CD4-positive, alpha-beta T cell (primary cell): ENCODE measurements at regions not wholly inside any gene's neighbourhood (a gene's known extent, or its start where the extent isn't known, plus 50 kb on each side); places are given as distances from the start of the nearest gene placed in this dataset.

Experiments used
- ATAC-seq: fragments of 200-7000 bp; cut with Tn5 transposase; one replicate; pipeline ENCODE4 v1.10.0; 2022; ENCODE audit warnings: mild to moderate bottlenecking; ENCODE audit not compliant: poor library complexity
- CTCF ChIA-PET: fragments of 350-600 bp; sonication (Branson Sonifier 250); formaldehyde crosslinking; loops from one replicate; lab custom pipeline; 2021; ENCODE audit warnings: antibody characterized with exemption, inconsistent platforms; lab: Charles Lee
- POLR2A ChIA-PET: fragments of 350-600 bp; sonication (Branson Sonifier 250); formaldehyde crosslinking; loops from one replicate; lab custom pipeline; 2021; ENCODE audit warnings: antibody characterized with exemption, inconsistent platforms; lab: Charles Lee
- DNase-seq, 14 experiments: peaks; one replicate each; pipeline ENCODE4 v3.0.0-alpha.2; 2013 to 2020; ENCODE audit warnings: mixed read lengths in 2 of 14
- H3K27ac ChIP-seq, 2 donors: one replicate each; pipeline versions ENCODE4 v1.5.1 to v1.7.0; 2013; ENCODE audit warnings: low read length in 2 of 2, low read depth in 1 of 2, mild to moderate bottlenecking in 1 of 2
- H3K27me3 ChIP-seq, 2 experiments: 1 replicate in 1 of 2; 2 replicates in 1 of 2; pipeline versions ENCODE4 v1.6.1 to v1.7.0; 2013; ENCODE audit warnings: low read length in 2 of 2, control low read depth in 1 of 2, mild to moderate bottlenecking in 1 of 2, moderate library complexity in 1 of 2; ENCODE audit not compliant: insufficient read depth in 2 of 2, control insufficient read depth in 1 of 2
- H3K36me3 ChIP-seq: one replicate; pipeline ENCODE4 v1.6.1; 2013; ENCODE audit warnings: low read length, control low read depth; ENCODE audit not compliant: insufficient read depth
- H3K4me1 ChIP-seq: one replicate; pipeline ENCODE4 v1.6.1; 2013; ENCODE audit warnings: low read length, control low read depth; ENCODE audit not compliant: insufficient read depth
- H3K4me3 ChIP-seq: one replicate; pipeline ENCODE4 v1.5.1; 2013; ENCODE audit warnings: mild to moderate bottlenecking, low read length, moderate library complexity
- H3K9me3 ChIP-seq, 2 experiments: 1 replicate in 1 of 2; 2 replicates in 1 of 2; pipeline versions ENCODE4 v1.6.1 to v1.7.0; 2013; ENCODE audit warnings: low read length in 2 of 2, mild to moderate bottlenecking in 2 of 2, control low read depth in 1 of 2, moderate library complexity in 1 of 2; ENCODE audit not compliant: control insufficient read depth in 1 of 2, insufficient read depth in 1 of 2
- H3K27ac Mint-ChIP-seq: one replicate; pipeline ENCODE4 v1.8.0; 2020; ENCODE audit warnings: mixed read lengths
- H3K27me3 Mint-ChIP-seq: one replicate; pipeline ENCODE4 v1.8.0; 2021; ENCODE audit warnings: mixed read lengths
- H3K36me3 Mint-ChIP-seq: one replicate; pipeline ENCODE4 v1.8.0; 2021; ENCODE audit warnings: low read depth, mixed read lengths
- H3K4me1 Mint-ChIP-seq: one replicate; pipeline ENCODE4 v1.8.0; 2021; ENCODE audit warnings: low read depth, mixed read lengths
- H3K4me3 Mint-ChIP-seq: one replicate; pipeline ENCODE4 v1.8.0; 2020; ENCODE audit warnings: mild to moderate bottlenecking, mixed read lengths
- H3K9me3 Mint-ChIP-seq: one replicate; pipeline ENCODE4 v1.8.0; 2020; ENCODE audit warnings: mixed read lengths
- CTCF ChIP-seq: fragments of 200-600 bp; IDR thresholded peaks from one replicate; pipeline ENCODE4 v1.8.0; 2022; ENCODE audit warnings: antibody characterized with exemption, mild to moderate bottlenecking
- intact Hi-C, 2 experiments: fragments of 100-400 bp; cut with DNase I in 1 of 2; cut with micrococcal nuclease in 1 of 2; formaldehyde crosslinking; loops; one replicate each; pipeline versions ENCODE4 v1.15.1 to v1.9.0; 2023 to 2025; cut with DNase I, micrococcal nuclease

GRCh38 chr3:34782871-34783270 lies 856.5 kb upstream of the ARPP21 start:
- H3K27ac ChIP-seq = no peak overlapping the region
- no peaks in the 10 kb centered on the region for H3K4me1 ChIP-seq
- ChIA-PET CTCF (no interaction called here), POLR2A (no interaction called here)
- H3K4me3 ChIP-seq = no peak overlapping the region
- no peaks in the 10 kb centered on the region for H3K9me3 ChIP-seq
- DNase-seq (no peak), ATAC-seq (no peak)
- Mint-ChIP-seq H3K4me1 (no peaks in the 10 kb centered on the region), H3K27me3 (no peaks in the 10 kb centered on the region), H3K36me3 (no peaks in the 10 kb centered on the region), H3K27ac (no peak overlapping the region), H3K4me3 (no peak overlapping the region), H3K9me3 (no peaks in the 10 kb centered on the region)
- intact Hi-C loops = no loop called here
- H3K27me3 ChIP-seq = no peaks in the 10 kb centered on the region
- H3K36me3 ChIP-seq = no peaks in the 10 kb centered on the region
- no peak for TF ChIP-seq CTCF

- no peak for ATAC-seq
These were observed 855.4 kb upstream of the ARPP21 start for GRCh38 chr3:34783876-34784275.

GRCh38 chr3:34793057-34793456 lies 846.3 kb upstream of the ARPP21 start:
- H3K27me3 ChIP-seq = no peaks in the 10 kb centered on the region
- no peaks in the 10 kb centered on the region for H3K36me3 Mint-ChIP-seq
- no peak overlapping the region for H3K4me3 ChIP-seq
- DNase-seq (no peak), ATAC-seq (no peak)
- intact Hi-C loops = no loop called here
- no peaks in the 10 kb centered on the region for H3K4me1 ChIP-seq
- no peak overlapping the region for H3K27ac ChIP-seq
- H3K27ac Mint-ChIP-seq = no peak overlapping the region
- no peaks in the 10 kb centered on the region for H3K4me1 Mint-ChIP-seq
- POLR2A ChIA-PET = no interaction called here
- no peaks in the 10 kb centered on the region for H3K9me3 ChIP-seq
- no peaks in the 10 kb centered on the region for H3K9me3 Mint-ChIP-seq
- TF ChIP-seq CTCF = no peak
- H3K4me3 Mint-ChIP-seq = no peak overlapping the region
- H3K36me3 ChIP-seq = no peaks in the 10 kb centered on the region
- CTCF ChIA-PET = no interaction called here
- H3K27me3 Mint-ChIP-seq = no peaks in the 10 kb centered on the region

More at GRCh38 chr3:34783876-34784275, 855.4 kb upstream of the ARPP21 start:
- Mint-ChIP-seq H3K4me1 (no peaks in the 10 kb centered on the region), H3K9me3 (no peaks in the 10 kb centered on the region), H3K27ac (no peak overlapping the region), H3K27me3 (no peaks in the 10 kb centered on the region), H3K36me3 (no peaks in the 10 kb centered on the region), H3K4me3 (no peak overlapping the region)
- Histone ChIP-seq H3K4me3 (no peak overlapping the region), H3K27me3 (no peaks in the 10 kb centered on the region), H3K4me1 (no peaks in the 10 kb centered on the region), H3K27ac (no peak overlapping the region), H3K36me3 (no peaks in the 10 kb centered on the region), H3K9me3 (no peaks in the 10 kb centered on the region)
- no peak for DNase-seq
- POLR2A ChIA-PET = no interaction called here
- intact Hi-C loops = no loop called here
- CTCF ChIA-PET = no interaction called here
- no peak for TF ChIP-seq CTCF
